HepG2 (cell line): ENCODE measurements at regions not wholly inside any gene's neighbourhood (a gene's known extent, or its start where the extent isn't known, plus 50 kb on each side); places are given as distances from the start of the nearest gene placed in this dataset.

Experiments
- ATAC-seq: fragments of 200-7000 bp; cut with Tn5 transposase; 3 replicates; pipeline ENCODE4 v1.9.1; 2020; ENCODE audit warnings: mild to moderate bottlenecking, moderate library complexity
- BruUV-seq: library from RNA; stranded (reverse); fragments of 400-500 nt; replicated peaks from 2 replicates; lab custom pipeline; 2021; lab: Mats Ljungman, UMichigan
- CTCF ChIA-PET: fragments of 300-600 bp; formaldehyde crosslinking; extraction: SDS; loops from one replicate; lab custom pipeline; 2021; ENCODE audit warnings: low total read pairs, inconsistent platforms, low intra/inter-chr PET ratio; lab: Yijun Ruan, JAX
- POLR2A ChIA-PET: fragments of 350-600 bp; sonication (Branson Sonifier 250); formaldehyde crosslinking; loops from one replicate; lab custom pipeline; 2020; ENCODE audit warnings: antibody characterized with exemption, inconsistent platforms; lab: Yijun Ruan, JAX
- DNase-seq: peaks from one replicate; pipeline ENCODE4 v3.0.0-alpha.2; 2015; ENCODE audit warnings: low spot score
- FAIRE-seq: peaks from 3 replicates; lab custom pipeline; 2011; peaks lifted over from hg19 to GRCh38; lab: Jason Lieb, UNC
- H2AFZ ChIP-seq: one replicate; pipeline ENCODE4 v1.6.1; 2011; ENCODE audit warnings: low read length, inconsistent platforms
- H3K27ac ChIP-seq: fragments of 300-600 bp; 3 replicates; pipeline ENCODE4 v1.8.0; 2011; ENCODE audit warnings: mixed run types, mild to moderate bottlenecking, mixed read lengths, low read length, inconsistent platforms; ENCODE audit not compliant: insufficient read depth; ENCODE audit errors: extremely low read length
- H3K27me3 ChIP-seq, 2 experiments: fragments of 200-600 bp in 1 of 2; 2 replicates in 1 of 2; 3 replicates in 1 of 2; pipeline versions ENCODE4 v1.6.0 to v1.8.0; 2011; ENCODE audit warnings: low read length in 2 of 2, mild to moderate bottlenecking in 2 of 2, moderate library complexity in 2 of 2, inconsistent platforms in 1 of 2; ENCODE audit not compliant: insufficient read depth in 2 of 2, control insufficient read depth in 1 of 2
- H3K36me3 ChIP-seq, 2 experiments: fragments of 200-600 bp in 1 of 2; replicated peaks in 1 of 2; 2 replicates in 1 of 2; 3 replicates in 1 of 2; pipeline versions ENCODE4 v1.5.1 to v1.8.0; 2011; ENCODE audit warnings: low read length in 2 of 2, inconsistent platforms in 1 of 2; ENCODE audit not compliant: insufficient read depth in 2 of 2, control insufficient read depth in 1 of 2
- H3K4me1 ChIP-seq: 2 replicates; pipeline ENCODE4 v1.5.1; 2012; ENCODE audit warnings: low read length, inconsistent platforms; ENCODE audit not compliant: insufficient read depth
- H3K4me2 ChIP-seq: 2 replicates; pipeline ENCODE4 v1.6.0; 2011; ENCODE audit warnings: low read depth, low read length, inconsistent platforms
- H3K4me3 ChIP-seq, 3 experiments: fragments of 200-600 bp in 1 of 3; sonication (generic), shearing (Covaris generic) in 1 of 3; replicated peaks in 1 of 3; 2 replicates each; pipeline ENCODE4 v1.5.1; 2011 to 2016; ENCODE audit warnings: low read length in 3 of 3, inconsistent platforms in 2 of 3, low read depth in 2 of 3, mild to moderate bottlenecking in 2 of 3, control low read depth in 1 of 3, mixed read lengths in 1 of 3; ENCODE audit not compliant: insufficient read depth in 1 of 3
- H3K79me2 ChIP-seq: one replicate; pipeline ENCODE4 v1.6.1; 2011; ENCODE audit warnings: low read length, inconsistent platforms; ENCODE audit not compliant: insufficient read depth
- H3K9ac ChIP-seq: 2 replicates; pipeline ENCODE4 v1.6.0; 2011; ENCODE audit warnings: mild to moderate bottlenecking, low read depth, low read length, inconsistent platforms; ENCODE audit not compliant: insufficient read depth
- H3K9me3 ChIP-seq: 2 replicates; pipeline ENCODE4 v1.5.1; 2012; ENCODE audit warnings: mild to moderate bottlenecking, low read length
- H4K20me1 ChIP-seq: 2 replicates; pipeline ENCODE4 v1.6.0; 2011; ENCODE audit warnings: inconsistent platforms, mild to moderate bottlenecking, low read length, moderate library complexity; ENCODE audit not compliant: insufficient read depth
- ETV6 ChIP-seq: sonication (generic); formaldehyde crosslinking; conservative IDR thresholded peaks from 2 replicates; pipeline ENCODE4 v1.4.0; 2020; ENCODE audit warnings: missing genetic modification reagents
- NCOR1 ChIP-seq: fragments of 200-600 bp; sonication (generic); IDR thresholded peaks from 2 replicates; pipeline ENCODE4 v1.7.0; 2017; ENCODE audit warnings: antibody characterized with exemption, low read length, borderline replicate concordance
- NR2C2 ChIP-seq: sonication (generic); formaldehyde crosslinking; IDR thresholded peaks from 2 replicates; pipeline ENCODE4 v1.4.0; 2020; ENCODE audit warnings: missing genetic modification reagents, mild to moderate bottlenecking, moderate library complexity, borderline replicate concordance
- SALL1 ChIP-seq: sonication (generic); formaldehyde crosslinking; IDR thresholded peaks from 2 replicates; pipeline ENCODE4 v1.8.0; 2022; ENCODE audit warnings: mild to moderate bottlenecking, missing genetic modification reagents
- SMARCE1 ChIP-seq: fragments of 450-650 bp; IDR thresholded peaks from 2 replicates; pipeline ENCODE4 v1.6.1; 2017; ENCODE audit warnings: borderline replicate concordance
- SNAPC4 ChIP-seq: sonication (generic); formaldehyde crosslinking; IDR thresholded peaks from 2 replicates; pipeline ENCODE4 v1.4.0; 2020; ENCODE audit warnings: mild to moderate bottlenecking, missing genetic modification reagents
- ZBTB21 ChIP-seq: sonication (generic); formaldehyde crosslinking; IDR thresholded peaks from 2 replicates; pipeline ENCODE4 v1.4.0; 2020; ENCODE audit warnings: missing genetic modification reagents
- ZBTB3 ChIP-seq: sonication (generic); formaldehyde crosslinking; IDR thresholded peaks from 2 replicates; pipeline ENCODE4 v1.4.0; 2020; ENCODE audit warnings: low read depth, mild to moderate bottlenecking, moderate library complexity, missing genetic modification reagents, borderline replicate concordance
- ZNF326 ChIP-seq: sonication (generic); formaldehyde crosslinking; IDR thresholded peaks from 2 replicates; pipeline ENCODE4 v1.4.0; 2020; ENCODE audit warnings: missing genetic modification reagents, borderline replicate concordance
- ZNF335 ChIP-seq: sonication (generic); formaldehyde crosslinking; IDR thresholded peaks from 2 replicates; pipeline ENCODE4 v1.4.0; 2020; ENCODE audit warnings: missing genetic modification reagents
- ZNF451 ChIP-seq: sonication (generic); formaldehyde crosslinking; IDR thresholded peaks from 2 replicates; pipeline ENCODE4 v1.5.0; 2020; ENCODE audit warnings: mild to moderate bottlenecking, missing genetic modification reagents
- WGBS: methylation state at CpG from one replicate; pipeline ENCODE4 v1.1.6; 2017; ENCODE audit warnings: low lambda C conversion rate; 5-methylcytosine and 5-hydroxymethylcytosine counted together
- in situ Hi-C: cut with HindIII; loops from 2 replicates; pipeline ENCODE4 v1.10.0; 2017; ENCODE audit warnings: low pct_unique_long_range_greater_than_20kb; ENCODE audit not compliant: extremely low pct_ligation_motif_present
- intact Hi-C: fragments of 100-400 bp; cut with micrococcal nuclease; formaldehyde crosslinking; loops from one replicate; pipeline ENCODE4 v1.10.0; 2022; ENCODE audit not compliant: unreplicated experiment
- TF ChIP-seq, protein P1 (sequence below): sonication (generic); formaldehyde crosslinking; IDR thresholded peaks from one replicate; pipeline ENCODE4 v1.5.1; 2020; ENCODE audit warnings: mild to moderate bottlenecking, missing genetic modification reagents; ENCODE audit errors: not compliant biosample characterization

- in situ Hi-C loops = no loop called here
- BruUV-seq = no TSS peak
- Histone ChIP-seq H3K9me3 (no peaks in the 10 kb centered on the region), H3K27ac (no peak overlapping the region), H3K4me2 (no peak overlapping the region), H3K36me3 (no peaks in the 10 kb centered on the region), H3K9ac (no peak overlapping the region), H3K27me3 (no peaks in the 10 kb centered on the region), H3K4me1 (no peaks in the 10 kb centered on the region), H4K20me1 (no peaks in the 10 kb centered on the region), H2AFZ (no peak overlapping the region), H3K4me3 (no peak overlapping the region), H3K79me2 (no peaks in the 10 kb centered on the region)
- intact Hi-C loops = no loop called here
- ChIA-PET POLR2A (no interaction called here), CTCF (no interaction called here)
- ATAC-seq (no peak), DNase-seq (no peak), FAIRE-seq (no peak)
- 19% methylated on average over 2 of the region's 2 CpGs for WGBS
- TF ChIP-seq NR2C2 (CRISPR knock-in tag) (no peak), SALL1 (no peak), ETV6 (CRISPR knock-in tag) (no peak), ZNF451 (no peak), ZNF335 (CRISPR knock-in tag) (no peak), ZBTB21 (CRISPR knock-in tag) (no peak), ZBTB3 (CRISPR knock-in tag) (no peak), SNAPC4 (CRISPR knock-in tag) (no peak), SMARCE1 (no peak), NCOR1 (no peak), ZNF326 (CRISPR knock-in tag) (no peak)
- TF ChIP-seq, protein P1, sequence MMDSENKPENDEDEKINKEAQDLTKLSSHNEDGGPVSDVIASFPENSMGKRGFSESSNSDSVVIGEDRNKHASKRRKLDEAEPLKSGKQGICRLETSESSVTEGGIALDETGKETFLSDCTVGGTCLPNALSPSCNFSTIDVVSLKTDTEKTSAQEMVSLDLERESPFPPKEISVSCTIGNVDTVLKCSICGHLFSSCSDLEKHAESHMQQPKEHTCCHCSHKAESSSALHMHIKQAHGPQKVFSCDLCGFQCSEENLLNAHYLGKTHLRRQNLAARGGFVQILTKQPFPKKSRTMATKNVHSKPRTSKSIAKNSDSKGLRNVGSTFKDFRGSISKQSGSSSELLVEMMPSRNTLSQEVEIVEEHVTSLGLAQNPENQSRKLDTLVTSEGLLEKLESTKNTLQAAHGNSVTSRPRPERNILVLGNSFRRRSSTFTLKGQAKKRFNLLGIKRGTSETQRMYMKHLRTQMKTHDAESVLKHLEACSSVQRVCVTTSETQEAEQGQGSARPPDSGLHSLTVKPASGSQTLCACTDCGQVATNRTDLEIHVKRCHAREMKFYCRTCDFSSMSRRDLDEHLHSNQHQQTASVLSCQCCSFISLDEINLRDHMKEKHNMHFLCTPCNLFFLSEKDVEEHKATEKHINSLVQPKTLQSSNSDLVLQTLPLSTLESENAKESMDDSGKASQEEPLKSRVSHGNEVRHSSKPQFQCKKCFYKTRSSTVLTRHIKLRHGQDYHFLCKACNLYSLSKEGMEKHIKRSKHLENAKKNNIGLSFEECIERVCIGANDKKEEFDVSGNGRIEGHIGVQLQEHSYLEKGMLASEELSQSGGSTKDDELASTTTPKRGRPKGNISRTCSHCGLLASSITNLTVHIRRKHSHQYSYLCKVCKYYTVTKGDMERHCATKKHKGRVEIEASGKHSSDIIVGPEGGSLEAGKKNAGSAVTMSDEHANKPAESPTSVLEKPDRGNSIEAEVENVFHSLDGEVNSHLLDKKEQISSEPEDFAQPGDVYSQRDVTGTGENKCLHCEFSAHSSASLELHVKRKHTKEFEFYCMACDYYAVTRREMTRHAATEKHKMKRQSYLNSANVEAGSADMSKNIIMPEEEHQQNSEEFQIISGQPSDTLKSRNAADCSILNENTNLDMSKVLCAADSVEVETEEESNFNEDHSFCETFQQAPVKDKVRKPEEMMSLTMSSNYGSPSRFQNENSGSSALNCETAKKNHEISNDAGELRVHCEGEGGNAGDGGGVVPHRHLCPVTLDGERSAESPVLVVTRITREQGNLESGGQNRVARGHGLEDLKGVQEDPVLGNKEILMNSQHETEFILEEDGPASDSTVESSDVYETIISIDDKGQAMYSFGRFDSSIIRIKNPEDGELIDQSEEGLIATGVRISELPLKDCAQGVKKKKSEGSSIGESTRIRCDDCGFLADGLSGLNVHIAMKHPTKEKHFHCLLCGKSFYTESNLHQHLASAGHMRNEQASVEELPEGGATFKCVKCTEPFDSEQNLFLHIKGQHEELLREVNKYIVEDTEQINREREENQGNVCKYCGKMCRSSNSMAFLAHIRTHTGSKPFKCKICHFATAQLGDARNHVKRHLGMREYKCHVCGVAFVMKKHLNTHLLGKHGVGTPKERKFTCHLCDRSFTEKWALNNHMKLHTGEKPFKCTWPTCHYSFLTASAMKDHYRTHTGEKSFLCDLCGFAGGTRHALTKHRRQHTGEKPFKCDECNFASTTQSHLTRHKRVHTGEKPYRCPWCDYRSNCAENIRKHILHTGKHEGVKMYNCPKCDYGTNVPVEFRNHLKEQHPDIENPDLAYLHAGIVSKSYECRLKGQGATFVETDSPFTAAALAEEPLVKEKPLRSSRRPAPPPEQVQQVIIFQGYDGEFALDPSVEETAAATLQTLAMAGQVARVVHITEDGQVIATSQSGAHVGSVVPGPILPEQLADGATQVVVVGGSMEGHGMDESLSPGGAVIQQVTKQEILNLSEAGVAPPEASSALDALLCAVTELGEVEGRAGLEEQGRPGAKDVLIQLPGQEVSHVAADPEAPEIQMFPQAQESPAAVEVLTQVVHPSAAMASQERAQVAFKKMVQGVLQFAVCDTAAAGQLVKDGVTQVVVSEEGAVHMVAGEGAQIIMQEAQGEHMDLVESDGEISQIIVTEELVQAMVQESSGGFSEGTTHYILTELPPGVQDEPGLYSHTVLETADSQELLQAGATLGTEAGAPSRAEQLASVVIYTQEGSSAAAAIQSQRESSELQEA (CRISPR knock-in tag) = no peak
Measured at GRCh38 chr10:35979116-35979515, 337.0 kb upstream of the FZD8 start.
